Tibial nerve (tissue), 4 donors: ENCODE measurements at regions not wholly inside any gene's neighbourhood (a gene's known extent, or its start where the extent isn't known, plus 50 kb on each side); places are given as distances from the start of the nearest gene placed in this dataset.

Experiments used
- EP300 ChIP-seq, 2 donors: sonication (generic); formaldehyde crosslinking; IDR thresholded peaks; one replicate each; pipeline ENCODE4 v1.6.1; 2017; ENCODE audit warnings: antibody characterized with exemption in 2 of 2, mild to moderate bottlenecking in 1 of 2
- TF ChIP-seq, protein P1 (sequence below), 5 experiments: fragments of 200-600 bp in 3 of 5; fragments of 450-650 bp in 2 of 5; sonication (generic) in 3 of 5; IDR thresholded peaks; one replicate each; pipeline ENCODE4 v1.5.1; 2016 to 2019; ENCODE audit warnings: antibody characterized with exemption in 5 of 5, mild to moderate bottlenecking in 3 of 5, moderate library complexity in 2 of 5

DNA sequence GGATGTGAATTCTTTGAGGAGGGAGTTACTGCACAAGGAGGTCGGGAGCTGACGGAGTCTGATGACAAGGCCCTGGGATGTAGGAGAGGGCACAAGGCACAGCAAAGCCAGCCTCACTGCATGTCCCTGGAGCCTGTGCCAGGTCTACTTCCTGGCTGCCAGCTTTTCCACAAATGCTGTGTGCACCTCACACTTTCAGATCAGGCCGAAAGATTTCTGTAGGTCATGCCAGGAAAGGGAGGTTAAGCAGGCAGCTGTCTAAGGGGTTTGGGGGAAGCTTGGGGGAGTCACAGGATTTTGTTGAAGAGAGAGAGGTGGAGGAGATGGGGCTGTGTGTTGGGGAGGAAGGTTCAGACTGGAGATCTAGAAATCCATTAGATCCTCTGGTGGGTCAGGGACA is 792.5 kb downstream of the KCNJ18 start:
- TF ChIP-seq, protein P1, sequence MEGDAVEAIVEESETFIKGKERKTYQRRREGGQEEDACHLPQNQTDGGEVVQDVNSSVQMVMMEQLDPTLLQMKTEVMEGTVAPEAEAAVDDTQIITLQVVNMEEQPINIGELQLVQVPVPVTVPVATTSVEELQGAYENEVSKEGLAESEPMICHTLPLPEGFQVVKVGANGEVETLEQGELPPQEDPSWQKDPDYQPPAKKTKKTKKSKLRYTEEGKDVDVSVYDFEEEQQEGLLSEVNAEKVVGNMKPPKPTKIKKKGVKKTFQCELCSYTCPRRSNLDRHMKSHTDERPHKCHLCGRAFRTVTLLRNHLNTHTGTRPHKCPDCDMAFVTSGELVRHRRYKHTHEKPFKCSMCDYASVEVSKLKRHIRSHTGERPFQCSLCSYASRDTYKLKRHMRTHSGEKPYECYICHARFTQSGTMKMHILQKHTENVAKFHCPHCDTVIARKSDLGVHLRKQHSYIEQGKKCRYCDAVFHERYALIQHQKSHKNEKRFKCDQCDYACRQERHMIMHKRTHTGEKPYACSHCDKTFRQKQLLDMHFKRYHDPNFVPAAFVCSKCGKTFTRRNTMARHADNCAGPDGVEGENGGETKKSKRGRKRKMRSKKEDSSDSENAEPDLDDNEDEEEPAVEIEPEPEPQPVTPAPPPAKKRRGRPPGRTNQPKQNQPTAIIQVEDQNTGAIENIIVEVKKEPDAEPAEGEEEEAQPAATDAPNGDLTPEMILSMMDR (IDR thresholded peaks at IDR 0.05) = no peak
- TF ChIP-seq EP300 (IDR thresholded peaks at IDR 0.05) = no peak
